Gastrocnemius medialis (tissue), 4 donors: ENCODE measurements at regions not wholly inside any gene's neighbourhood (a gene's known extent, or its start where the extent isn't known, plus 50 kb on each side); places are given as distances from the start of the nearest gene placed in this dataset.
"Not testable (repeated sequence)": the region's sequence is repeated elsewhere in the genome, so short reads cannot be mapped to it uniquely, and the experiment has no call there.

Experiments
- ATAC-seq, 2 donors: fragments of 150-250 bp; one replicate each; pipeline ENCODE4 v1.9.1; 2016
- DNase-seq, 2 donors: peaks; one replicate each; pipeline ENCODE4 v3.0.0-alpha.2; 2019
- H3K27ac ChIP-seq, 4 donors: fragments of 200-600 bp; sonication (generic); 1 replicate in 1 of 4; 2 replicates in 3 of 4; pipeline ENCODE4 v1.5.1; 2016 to 2018; ENCODE audit warnings: mild to moderate bottlenecking in 2 of 4, moderate library complexity in 1 of 4
- H3K27me3 ChIP-seq, 3 donors: fragments of 200-600 bp; sonication (generic) in 2 of 3; 1 replicate in 1 of 3; 2 replicates in 2 of 3; pipeline versions ENCODE4 v1.5.1 to v1.6.0; 2016 to 2019; ENCODE audit warnings: mild to moderate bottlenecking in 1 of 3, moderate library complexity in 1 of 3
- H3K36me3 ChIP-seq, 2 donors: fragments of 200-600 bp; sonication (generic) in 1 of 2; one replicate each; pipeline ENCODE4 v1.5.1; 2017 to 2018
- H3K4me1 ChIP-seq, 2 donors: fragments of 200-600 bp; sonication (generic) in 1 of 2; one replicate each; pipeline ENCODE4 v1.5.1; 2016 to 2017; ENCODE audit warnings: mild to moderate bottlenecking in 2 of 2
- H3K4me3 ChIP-seq, 4 donors: fragments of 200-600 bp; sonication (generic) in 3 of 4; 1 replicate in 1 of 4; 2 replicates in 3 of 4; pipeline ENCODE4 v1.5.1; 2016 to 2019; ENCODE audit warnings: mild to moderate bottlenecking in 2 of 4
- H3K9me3 ChIP-seq, 3 donors: fragments of 200-600 bp; sonication (generic) in 2 of 3; 1 replicate in 1 of 3; 2 replicates in 2 of 3; pipeline ENCODE4 v1.5.1; 2016 to 2019
- in situ Hi-C, 4 donors: fragments of 200-750 bp; cut with MboI; loops; one replicate each; pipeline versions ENCODE4 v1.15.0 to v1.8.0; 2017; ENCODE audit warnings: low sequenced_read_pairs in 4 of 4
- intact Hi-C: fragments of 100-400 bp; cut with DNase I; formaldehyde crosslinking; loops from one replicate; pipeline ENCODE4 v1.15.1; 2023; ENCODE audit warnings: low total_unique reads

GRCh38 chr1:120465900-120466299 lies 51.1 kb downstream of the NBPF8 start:
- H3K27ac ChIP-seq, result peak overlapping the region in 2 of 4 donors; percentile 14 to 48
- H3K4me3 ChIP-seq, H3K36me3 ChIP-seq, H3K27me3 ChIP-seq, intact Hi-C loops, H3K9me3 ChIP-seq, DNase-seq, H3K4me1 ChIP-seq, ATAC-seq, in situ Hi-C loops: not testable (repeated sequence)

GRCh38 chr1:120477663-120478062 lies 62.8 kb downstream of the NBPF8 start:
- intact Hi-C loops, ATAC-seq, H3K36me3 ChIP-seq, H3K9me3 ChIP-seq, H3K4me3 ChIP-seq, H3K4me1 ChIP-seq, in situ Hi-C loops, DNase-seq, H3K27me3 ChIP-seq: not testable (repeated sequence)
- peak overlapping the region in 3 of 4 donors; percentile 24 to 71 (median 43) for H3K27ac ChIP-seq

GRCh38 chr1:120478400-120478799 lies 63.6 kb downstream of the NBPF8 start:
- H3K36me3 ChIP-seq, H3K9me3 ChIP-seq, H3K4me3 ChIP-seq, in situ Hi-C loops, intact Hi-C loops, DNase-seq, H3K4me1 ChIP-seq, ATAC-seq, H3K27me3 ChIP-seq: not testable (repeated sequence)
- H3K27ac ChIP-seq, result peak overlapping the region; percentile 41 to 71 (median 60)

- intact Hi-C loops, result not testable (repeated sequence)
- peak in 1 of 2 donors; percentile 41 for ATAC-seq
These were observed 72.7 kb downstream of the NBPF8 start for GRCh38 chr1:120487542-120487941.

GRCh38 chr1:120489217-120489616 lies 74.4 kb downstream of the NBPF8 start:
- ATAC-seq, in situ Hi-C loops, intact Hi-C loops, DNase-seq, H3K4me1 ChIP-seq, H3K9me3 ChIP-seq, H3K27me3 ChIP-seq, H3K27ac ChIP-seq, H3K4me3 ChIP-seq: not testable (repeated sequence)
- H3K36me3 ChIP-seq, result peaks cover 0 to 32% of the 10 kb centered on the region in 2 donors

More at GRCh38 chr1:120487542-120487941, 72.7 kb downstream of the NBPF8 start:
- H3K4me3 ChIP-seq, H3K4me1 ChIP-seq, H3K27ac ChIP-seq, in situ Hi-C loops, H3K27me3 ChIP-seq, DNase-seq, H3K9me3 ChIP-seq: not testable (repeated sequence)
- H3K36me3 ChIP-seq, result peaks cover 0 to 29% of the 10 kb centered on the region in 2 donors

- intact Hi-C loops, H3K4me1 ChIP-seq, in situ Hi-C loops, ATAC-seq, H3K9me3 ChIP-seq, DNase-seq, H3K27me3 ChIP-seq, H3K27ac ChIP-seq, H3K4me3 ChIP-seq: not testable (repeated sequence)
- peaks cover 0 to 10% of the 10 kb centered on the region in 2 donors for H3K36me3 ChIP-seq
These were observed 82.3 kb downstream of the NBPF8 start for GRCh38 chr1:120497145-120497544.

- H3K4me3 ChIP-seq, H3K27ac ChIP-seq, in situ Hi-C loops, DNase-seq, ATAC-seq, intact Hi-C loops, H3K36me3 ChIP-seq, H3K9me3 ChIP-seq, H3K4me1 ChIP-seq, H3K27me3 ChIP-seq: not testable (repeated sequence)
These were observed 88.4 kb downstream of the NBPF8 start for GRCh38 chr1:120503284-120503683.

- H3K36me3 ChIP-seq, H3K27ac ChIP-seq, in situ Hi-C loops, DNase-seq, H3K4me1 ChIP-seq, H3K4me3 ChIP-seq, H3K27me3 ChIP-seq, H3K9me3 ChIP-seq, intact Hi-C loops: not testable (repeated sequence)
- ATAC-seq, result peak in 1 of 2 donors; percentile 36
These were observed 91.5 kb downstream of the NBPF8 start for GRCh38 chr1:120506352-120506751.

GRCh38 chr1:120508351-120508750 lies 93.5 kb downstream of the NBPF8 start:
- peaks cover 0 to 10% of the 10 kb centered on the region in 2 donors for H3K36me3 ChIP-seq
- H3K27ac ChIP-seq, H3K9me3 ChIP-seq, H3K4me1 ChIP-seq, in situ Hi-C loops, ATAC-seq, H3K4me3 ChIP-seq, intact Hi-C loops, H3K27me3 ChIP-seq, DNase-seq: not testable (repeated sequence)

GRCh38 chr1:120509258-120509657 lies 94.4 kb downstream of the NBPF8 start:
- H3K4me3 ChIP-seq, ATAC-seq, in situ Hi-C loops, DNase-seq, H3K27ac ChIP-seq, H3K4me1 ChIP-seq, H3K36me3 ChIP-seq, intact Hi-C loops, H3K9me3 ChIP-seq, H3K27me3 ChIP-seq: not testable (repeated sequence)

- intact Hi-C loops, H3K4me1 ChIP-seq, H3K36me3 ChIP-seq, in situ Hi-C loops, H3K27me3 ChIP-seq, DNase-seq, H3K4me3 ChIP-seq, ATAC-seq, H3K27ac ChIP-seq, H3K9me3 ChIP-seq: not testable (repeated sequence)
These were observed 98.3 kb downstream of the NBPF8 start for GRCh38 chr1:120513099-120513498.

GRCh38 chr1:120513531-120513930 lies 98.7 kb downstream of the NBPF8 start:
- DNase-seq, intact Hi-C loops, H3K27me3 ChIP-seq, ATAC-seq, H3K27ac ChIP-seq, H3K36me3 ChIP-seq, H3K9me3 ChIP-seq, in situ Hi-C loops, H3K4me1 ChIP-seq, H3K4me3 ChIP-seq: not testable (repeated sequence)
